ENCODE measurements at regions not wholly inside any gene's neighbourhood (a gene's known extent, or its start where the extent isn't known, plus 50 kb on each side); places are given as distances from the start of the nearest gene placed in this dataset.

DNA sequence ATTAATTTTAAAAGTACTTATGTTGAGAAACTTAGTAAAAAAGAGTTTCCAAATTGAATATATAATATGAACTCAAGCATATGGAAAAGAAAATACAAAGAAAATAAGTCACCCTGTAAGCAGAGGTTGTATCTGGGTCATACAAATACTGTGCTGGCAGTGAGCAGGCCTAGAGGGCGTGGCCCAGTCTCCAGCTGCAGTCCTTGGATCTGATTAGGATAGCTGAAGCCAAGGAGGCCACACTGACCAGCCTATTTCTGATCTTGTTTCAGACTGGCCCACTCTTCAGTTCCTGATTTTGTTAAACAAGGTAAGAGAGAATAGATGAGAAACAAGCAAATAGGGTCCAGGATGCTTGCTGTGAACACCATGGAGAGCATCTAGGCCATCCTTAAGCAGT is 228.8 kb downstream of the EPM2A start:
- no peaks in the 10 kb centered on the region for H3K4me1 ChIP-seq (replicated peaks in 1 of 2)
- no peak overlapping the region for H3K27ac ChIP-seq
- in situ Hi-C loops (cut with MboI; ENCODE audit: low pct_unique_long_range_greater_than_20kb in 2 of 9, low sequenced_read_pairs in 9 of 9, unreplicated experiment in 9 of 9): no loop called here
- peak in 3 of 8 experiments; percentile 74 to 98 (median 91) for ATAC-seq (replicated peaks in 6 of 8)
- H3K4me3 ChIP-seq: no peak overlapping the region
- WGBS, 10 experiments: 0 to 100% (median 76%) methylated on average over 1 of the region's 1 CpG; no CpG with 5 or more reads in 2 of the 10 experiments

GRCh38 chr6:145507239-145507638 is 228.1 kb downstream of the EPM2A start:
- Histone ChIP-seq H3K27ac (no peak overlapping the region), H3K4me3 (no peak overlapping the region), H3K4me1 (replicated peaks in 1 of 2) (no peaks in the 10 kb centered on the region)
- in situ Hi-C loops (cut with MboI; ENCODE audit: low pct_unique_long_range_greater_than_20kb in 2 of 9, low sequenced_read_pairs in 9 of 9, unreplicated experiment in 9 of 9): no loop called here
- WGBS, 10 experiments: 0 to 100% (median 93%) methylated on average over 1 to 2 of the region's 2 CpGs; no CpG with 5 or more reads in 3 of the 10 experiments
- ATAC-seq (replicated peaks in 6 of 8): no peak

DNA sequence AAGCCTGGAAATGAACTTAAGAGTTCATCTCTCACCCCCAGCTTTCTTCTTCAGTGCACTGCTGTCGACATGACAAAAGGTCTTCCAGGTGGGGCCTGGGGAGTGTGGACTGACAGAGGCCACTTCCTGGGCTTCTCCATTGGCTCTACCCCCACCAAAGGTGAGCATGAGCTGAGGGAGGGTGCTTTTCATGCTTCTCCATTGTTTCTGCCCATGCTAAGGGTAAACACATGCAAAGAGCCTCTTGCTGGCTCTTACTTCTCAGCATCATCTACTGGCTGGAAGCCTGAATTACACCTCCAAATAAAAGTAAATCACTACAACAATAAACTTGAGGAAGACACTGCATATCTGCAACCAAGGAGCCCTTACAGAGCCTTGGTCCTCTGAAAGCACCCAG is 227.2 kb downstream of the EPM2A start:
- WGBS, 10 experiments: 0 to 50% (median 20%) methylated on average over 1 of the region's 1 CpG; no CpG with 5 or more reads in 5 of the 10 experiments
- ATAC-seq (replicated peaks in 6 of 8): no peak
- in situ Hi-C loops (cut with MboI; ENCODE audit: low pct_unique_long_range_greater_than_20kb in 2 of 9, low sequenced_read_pairs in 9 of 9, unreplicated experiment in 9 of 9): no loop called here
- Histone ChIP-seq H3K4me1 (replicated peaks in 1 of 2) (no peaks in the 10 kb centered on the region), H3K4me3 (no peak overlapping the region), H3K27ac (no peak overlapping the region)

- Histone ChIP-seq H3K27ac (no peak overlapping the region), H3K4me3 (no peak overlapping the region), H3K4me1 (replicated peaks in 1 of 2) (peaks cover 0 to 14% of the 10 kb centered on the region in 2 donors)
- in situ Hi-C loops (cut with MboI; ENCODE audit: low pct_unique_long_range_greater_than_20kb in 2 of 9, low sequenced_read_pairs in 9 of 9, unreplicated experiment in 9 of 9): no loop called here
- 0 to 89% (median 65%) methylated on average over 1 to 4 of the region's 4 CpGs; no CpG with 5 or more reads in 2 of the 10 experiments for WGBS, 10 experiments
- peak in 5 of 8 experiments; percentile 57 to 97 (median 62) for ATAC-seq (replicated peaks in 6 of 8)
Observed at GRCh38 chr6:145517492-145517891, 217.8 kb downstream of the EPM2A start.

- Histone ChIP-seq H3K4me3 (no peak overlapping the region), H3K27ac (no peak overlapping the region), H3K4me1 (replicated peaks in 1 of 2) (no peaks in the 10 kb centered on the region)
- ATAC-seq (replicated peaks in 6 of 8): no peak
- in situ Hi-C loops (cut with MboI; ENCODE audit: low pct_unique_long_range_greater_than_20kb in 2 of 9, low sequenced_read_pairs in 9 of 9, unreplicated experiment in 9 of 9): no loop called here
- WGBS, 10 experiments: 26 to 100% (median 78%) methylated on average over 1 to 3 of the region's 3 CpGs; no CpG with 5 or more reads in 1 of the 10 experiments
Observed at GRCh38 chr6:145525038-145525437, 210.3 kb downstream of the EPM2A start.

GRCh38 chr6:145529582-145529981 is 205.7 kb downstream of the EPM2A start:
- no peaks in the 10 kb centered on the region for H3K4me1 ChIP-seq (replicated peaks in 1 of 2)
- peak in 1 of 8 experiments; percentile 50 for ATAC-seq (replicated peaks in 6 of 8)
- H3K4me3 ChIP-seq: no peak overlapping the region
- H3K27ac ChIP-seq: no peak overlapping the region
- 0 to 90% (median 58%) methylated on average over 1 to 2 of the region's 2 CpGs; no CpG with 5 or more reads in 2 of the 10 experiments for WGBS, 10 experiments
- in situ Hi-C loops (cut with MboI; ENCODE audit: low pct_unique_long_range_greater_than_20kb in 2 of 9, low sequenced_read_pairs in 9 of 9, unreplicated experiment in 9 of 9): no loop called here

GRCh38 chr6:145530454-145530853 is 204.9 kb downstream of the EPM2A start:
- ATAC-seq (replicated peaks in 6 of 8): no peak
- no peaks in the 10 kb centered on the region for H3K4me1 ChIP-seq (replicated peaks in 1 of 2)
- no peak overlapping the region for H3K27ac ChIP-seq
- no peak overlapping the region for H3K4me3 ChIP-seq
- in situ Hi-C loops (cut with MboI; ENCODE audit: low pct_unique_long_range_greater_than_20kb in 2 of 9, low sequenced_read_pairs in 9 of 9, unreplicated experiment in 9 of 9): no loop called here

DNA sequence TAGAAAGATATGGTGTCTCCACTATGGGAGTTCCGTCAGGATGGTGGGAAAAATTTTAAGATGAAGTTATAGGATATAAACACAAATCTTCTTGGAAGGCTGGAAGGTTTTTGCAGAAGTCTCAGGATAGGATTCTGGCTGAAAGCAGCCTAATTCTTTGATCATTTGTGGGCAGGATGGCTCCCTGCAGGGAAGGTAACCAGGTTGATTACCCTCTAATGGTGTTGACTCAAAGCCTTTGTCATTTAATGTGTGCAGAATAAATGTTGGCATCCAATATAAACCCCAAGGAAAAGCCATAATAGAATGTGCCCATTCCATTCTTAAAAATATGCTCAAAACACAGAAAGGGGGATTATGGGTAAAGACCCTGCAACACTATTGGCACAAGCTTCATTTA is 204.3 kb downstream of the EPM2A start:
- WGBS, 10 experiments: 0 to 100% (median 54%) methylated on average over 1 of the region's 1 CpG; no CpG with 5 or more reads in 6 of the 10 experiments
- Histone ChIP-seq H3K4me1 (replicated peaks in 1 of 2) (no peaks in the 10 kb centered on the region), H3K27ac (no peak overlapping the region), H3K4me3 (no peak overlapping the region)
- in situ Hi-C loops (cut with MboI; ENCODE audit: low pct_unique_long_range_greater_than_20kb in 2 of 9, low sequenced_read_pairs in 9 of 9, unreplicated experiment in 9 of 9): no loop called here
- no peak for ATAC-seq (replicated peaks in 6 of 8)

DNA sequence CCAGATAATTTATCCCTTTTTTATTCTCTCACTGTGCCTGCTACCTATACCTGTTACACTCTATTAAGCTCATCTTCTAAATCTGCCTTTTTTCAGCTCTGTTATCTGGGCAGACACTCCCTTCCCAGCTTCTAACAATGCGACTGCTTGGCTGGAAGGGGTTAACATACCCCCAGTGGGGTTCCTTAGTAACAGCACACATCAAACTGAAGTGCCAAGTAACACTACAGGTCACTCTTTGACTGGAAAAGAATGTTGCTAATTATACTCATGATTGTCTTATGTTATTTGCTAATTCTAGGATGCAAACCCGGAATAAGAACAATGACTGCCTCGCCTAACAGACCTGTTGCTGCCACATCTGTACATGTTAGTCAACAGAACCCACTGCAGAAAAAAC is 203.5 kb downstream of the EPM2A start:
- in situ Hi-C loops (cut with MboI; ENCODE audit: low pct_unique_long_range_greater_than_20kb in 2 of 9, low sequenced_read_pairs in 9 of 9, unreplicated experiment in 9 of 9): no loop called here
- no peak for ATAC-seq (replicated peaks in 6 of 8)
- H3K4me3 ChIP-seq: no peak overlapping the region
- no peaks in the 10 kb centered on the region for H3K4me1 ChIP-seq (replicated peaks in 1 of 2)
- no peak overlapping the region for H3K27ac ChIP-seq
- 29 to 83% (median 44%) methylated on average over 1 to 3 of the region's 3 CpGs; no CpG with 5 or more reads in 2 of the 10 experiments for WGBS, 10 experiments

DNA sequence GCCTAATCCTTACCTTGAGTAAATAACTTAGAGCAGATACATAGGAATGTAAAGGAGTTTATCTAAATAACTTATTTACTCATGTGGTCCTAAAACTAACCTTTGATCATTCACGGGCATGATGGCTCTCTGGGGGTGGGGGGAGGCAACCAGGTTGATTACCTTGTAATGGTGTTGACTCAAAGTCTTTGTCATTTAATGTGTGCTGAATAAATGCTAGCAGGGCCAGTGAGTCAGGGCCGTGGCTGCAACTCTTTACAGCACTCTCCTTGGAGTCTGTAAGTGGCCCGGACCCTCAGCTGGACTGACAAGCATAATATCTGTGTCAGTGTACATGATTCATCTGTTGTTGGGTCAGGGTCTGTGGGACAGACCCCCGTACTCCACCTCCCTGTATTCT is 203.0 kb downstream of the EPM2A start:
- Histone ChIP-seq H3K27ac (no peak overlapping the region), H3K4me3 (no peak overlapping the region), H3K4me1 (replicated peaks in 1 of 2) (no peaks in the 10 kb centered on the region)
- in situ Hi-C loops (cut with MboI; ENCODE audit: low pct_unique_long_range_greater_than_20kb in 2 of 9, low sequenced_read_pairs in 9 of 9, unreplicated experiment in 9 of 9): no loop called here
- 0 to 33% (median 10%) methylated on average over 1 to 3 of the region's 4 CpGs; no CpG with 5 or more reads in 3 of the 10 experiments for WGBS, 10 experiments
- no peak for ATAC-seq (replicated peaks in 6 of 8)

GRCh38 chr6:145534989-145535388 is 200.3 kb downstream of the EPM2A start:
- Histone ChIP-seq H3K27ac (no peak overlapping the region), H3K4me1 (replicated peaks in 1 of 2) (no peaks in the 10 kb centered on the region), H3K4me3 (no peak overlapping the region)
- in situ Hi-C loops (cut with MboI; ENCODE audit: low pct_unique_long_range_greater_than_20kb in 2 of 9, low sequenced_read_pairs in 9 of 9, unreplicated experiment in 9 of 9): no loop called here
- 4 to 100% (median 90%) methylated on average over 1 to 4 of the region's 4 CpGs; no CpG with 5 or more reads in 1 of the 10 experiments for WGBS, 10 experiments
- peak in 2 of 8 experiments; percentile 66 to 74 for ATAC-seq (replicated peaks in 6 of 8)

GRCh38 chr6:145538989-145539388 is 196.3 kb downstream of the EPM2A start:
- H3K27ac ChIP-seq: no peak overlapping the region
- 38 to 100% (median 71%) methylated on average over 1 of the region's 1 CpG; no CpG with 5 or more reads in 3 of the 10 experiments for WGBS, 10 experiments
- ATAC-seq (replicated peaks in 6 of 8): no peak
- H3K4me1 ChIP-seq (replicated peaks in 1 of 2): no peaks in the 10 kb centered on the region
- in situ Hi-C loops (cut with MboI; ENCODE audit: low pct_unique_long_range_greater_than_20kb in 2 of 9, low sequenced_read_pairs in 9 of 9, unreplicated experiment in 9 of 9): no loop called here
- no peak overlapping the region for H3K4me3 ChIP-seq

- Histone ChIP-seq H3K4me1 (replicated peaks in 1 of 2) (no peaks in the 10 kb centered on the region), H3K27ac (no peak overlapping the region), H3K4me3 (no peak overlapping the region)
- peak in 2 of 8 experiments; percentile 73 to 75 for ATAC-seq (replicated peaks in 6 of 8)
- WGBS, 10 experiments: 33 to 92% (median 60%) methylated on average over 1 to 3 of the region's 3 CpGs; no CpG with 5 or more reads in 3 of the 10 experiments
- in situ Hi-C loops (cut with MboI; ENCODE audit: low pct_unique_long_range_greater_than_20kb in 2 of 9, low sequenced_read_pairs in 9 of 9, unreplicated experiment in 9 of 9): no loop called here
Observed at GRCh38 chr6:145539831-145540230, 195.5 kb downstream of the EPM2A start.

DNA sequence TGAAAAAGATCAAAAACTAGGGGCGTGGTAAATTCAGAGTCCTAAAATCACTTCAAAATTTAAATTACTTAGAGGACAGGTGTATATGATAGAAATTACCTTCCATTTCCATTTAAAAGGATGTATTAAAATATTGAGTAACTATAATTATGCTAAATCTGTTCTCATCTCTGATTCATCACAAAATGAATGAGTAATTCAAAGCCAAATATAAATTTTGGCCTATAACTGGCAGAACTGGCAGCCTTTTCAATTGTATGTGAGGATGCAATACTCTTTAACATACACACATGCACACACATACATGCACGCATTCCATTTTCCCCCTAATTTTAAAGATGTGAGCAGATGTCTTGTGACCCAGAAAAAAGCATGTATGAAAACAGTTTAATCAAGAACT is 194.6 kb downstream of the EPM2A start:
- ATAC-seq (replicated peaks in 6 of 8): no peak
- 0 to 100% (median 91%) methylated on average over 1 to 2 of the region's 2 CpGs for WGBS, 10 experiments
- Histone ChIP-seq H3K4me3 (no peak overlapping the region), H3K27ac (no peak overlapping the region), H3K4me1 (replicated peaks in 1 of 2) (no peaks in the 10 kb centered on the region)
- in situ Hi-C loops (cut with MboI; ENCODE audit: low pct_unique_long_range_greater_than_20kb in 2 of 9, low sequenced_read_pairs in 9 of 9, unreplicated experiment in 9 of 9): no loop called here

All from motor neuron (in vitro differentiated cells).